Fibroblast of lung (primary cell): ENCODE measurements at regions not wholly inside any gene's neighbourhood (a gene's known extent, or its start where the extent isn't known, plus 50 kb on each side); places are given as distances from the start of the nearest gene placed in this dataset.

Source experiments
- CTCF ChIP-seq, 2 donors: IDR thresholded peaks in 1 of 2; conservative IDR thresholded peaks in 1 of 2; 1 replicate in 1 of 2; 2 replicates in 1 of 2; pipeline ENCODE4 v1.5.1; 2011 to 2012; ENCODE audit warnings: low read length in 2 of 2, control low read depth in 1 of 2, inconsistent platforms in 1 of 2, low read depth in 1 of 2, mild to moderate bottlenecking in 1 of 2
- EZH2 ChIP-seq: IDR thresholded peaks from 2 replicates; pipeline ENCODE4 v1.5.1; 2012; ENCODE audit warnings: low read length, control low read depth, mild to moderate bottlenecking; ENCODE audit errors: missing control alignments

GRCh38 chr3:31197941-31198340, 303.5 kb upstream of the GADL1 start:
- no peak for TF ChIP-seq CTCF (conservative IDR thresholded peaks at IDR 0.05 in 1 of 2, IDR thresholded peaks at IDR 0.05 in 1 of 2; ENCODE audit: low read depth in 1 of 2, low read length in 2 of 2)
- no peak for TF ChIP-seq EZH2
